UCSD-AML1 (cell line): ENCODE measurements at regions not wholly inside any gene's neighbourhood (a gene's known extent, or its start where the extent isn't known, plus 50 kb on each side); places are given as distances from the start of the nearest gene placed in this dataset.
A peak's percentile ranks its signal among the peaks of the same experiment; 100 is the strongest.

Experiments used
- DNase-seq: peaks from one replicate; lab custom pipeline; 2025; ENCODE audit not compliant: unreplicated experiment; lab: John Stamatoyannopoulos, UW

DNA sequence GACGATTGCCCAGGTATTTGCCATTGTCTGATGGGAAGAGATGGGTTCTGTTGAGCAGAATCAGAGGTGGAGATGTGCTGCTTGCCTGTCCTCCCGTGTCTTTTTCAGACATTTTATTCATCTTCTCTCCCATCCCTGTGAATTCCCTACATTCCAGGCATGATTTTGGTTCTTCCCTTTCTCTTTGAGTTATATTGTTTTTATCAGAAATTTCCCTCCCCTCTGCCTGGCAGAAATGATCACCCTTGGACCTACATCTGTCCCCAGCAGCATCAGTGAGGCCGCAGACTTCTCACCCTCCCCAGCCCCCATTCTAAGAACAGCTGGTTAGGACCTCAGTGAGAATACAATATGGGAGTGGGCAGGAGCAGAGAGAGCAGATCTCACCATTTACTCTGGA lies 640.2 kb downstream of the CCDC171 start:
- DNase-seq, result no peak

DNA sequence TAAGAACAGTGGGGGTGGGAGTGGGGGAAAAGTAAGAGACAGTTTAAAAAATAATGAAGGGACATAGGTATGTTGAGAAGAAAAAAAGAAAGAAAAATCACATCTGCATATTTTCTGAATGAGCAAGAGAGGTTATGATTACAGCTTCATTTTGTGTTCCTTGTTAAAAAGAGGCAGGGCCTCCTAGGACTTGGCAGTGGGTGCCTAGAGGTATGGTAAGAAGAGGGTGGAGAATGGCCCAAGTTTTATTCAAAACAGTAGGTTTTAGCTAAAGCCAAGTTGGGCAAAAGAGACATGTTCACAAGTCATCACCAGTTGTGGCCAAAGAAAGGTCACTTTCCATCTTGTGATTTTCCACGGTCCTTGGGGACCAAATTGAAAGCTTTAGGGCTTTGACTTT lies 643.4 kb downstream of the CCDC171 start:
- no peak for DNase-seq

DNA sequence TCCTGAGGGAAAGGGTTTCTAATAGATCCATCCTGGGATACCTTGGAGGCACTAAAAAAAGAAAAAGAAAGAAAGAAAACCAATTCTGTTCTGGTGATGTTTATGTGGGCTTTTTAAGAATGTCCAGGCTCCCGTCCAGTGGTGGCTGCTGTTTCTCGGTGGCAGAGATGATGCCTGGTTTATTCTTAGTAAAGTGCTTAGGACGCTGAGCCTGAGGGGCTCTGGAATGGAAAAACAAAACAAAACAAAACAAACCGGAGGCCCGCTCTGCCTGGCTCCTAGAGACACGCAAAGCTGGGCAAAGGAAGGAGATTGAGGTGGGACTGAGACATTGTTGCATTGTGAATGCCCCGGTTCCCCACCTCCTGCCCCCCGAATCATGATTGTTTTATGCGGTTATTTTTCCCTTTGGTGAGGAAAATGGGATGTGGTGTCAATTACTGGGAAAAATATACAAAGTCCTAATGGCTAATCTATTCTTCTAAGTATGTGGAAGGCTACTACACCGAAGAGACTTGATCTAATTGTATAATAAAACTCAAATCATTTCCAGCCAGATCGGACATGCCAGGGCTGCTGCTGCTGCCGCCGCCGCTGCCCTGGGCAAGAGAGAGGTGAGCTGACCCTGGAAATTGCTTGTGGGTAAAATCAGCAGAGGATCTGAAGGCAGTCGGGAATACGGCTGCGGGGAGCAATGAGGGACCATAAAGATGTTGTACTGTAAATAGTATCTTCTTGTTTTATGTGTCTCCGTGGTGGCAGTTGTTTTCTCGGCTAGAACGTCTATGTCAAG lies 644.9 kb downstream of the CCDC171 start:
- no peak for DNase-seq

- no peak for DNase-seq
Measured at GRCh38 chr9:16198996-16199395, 646.2 kb downstream of the CCDC171 start.

DNA sequence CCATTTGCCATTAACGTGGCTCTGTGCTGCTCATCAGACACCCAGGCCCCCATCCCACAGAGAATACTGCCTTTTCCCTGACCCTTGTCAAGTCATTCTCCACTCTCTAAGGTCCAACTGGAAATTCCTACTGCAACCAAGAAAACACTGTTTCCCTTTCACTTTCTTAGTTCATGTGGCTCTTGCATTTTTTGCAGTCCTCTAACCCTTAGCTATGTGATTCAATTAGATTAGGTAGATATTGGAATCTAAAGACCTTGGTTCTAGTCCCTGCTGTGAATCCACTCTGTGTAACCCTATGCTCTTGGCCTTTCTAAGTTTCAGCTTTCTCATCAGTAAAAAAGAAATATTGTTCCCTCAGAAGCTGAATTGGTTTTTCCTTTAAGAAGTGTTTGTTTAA lies 649.4 kb downstream of the CCDC171 start:
- DNase-seq, result no peak

DNA sequence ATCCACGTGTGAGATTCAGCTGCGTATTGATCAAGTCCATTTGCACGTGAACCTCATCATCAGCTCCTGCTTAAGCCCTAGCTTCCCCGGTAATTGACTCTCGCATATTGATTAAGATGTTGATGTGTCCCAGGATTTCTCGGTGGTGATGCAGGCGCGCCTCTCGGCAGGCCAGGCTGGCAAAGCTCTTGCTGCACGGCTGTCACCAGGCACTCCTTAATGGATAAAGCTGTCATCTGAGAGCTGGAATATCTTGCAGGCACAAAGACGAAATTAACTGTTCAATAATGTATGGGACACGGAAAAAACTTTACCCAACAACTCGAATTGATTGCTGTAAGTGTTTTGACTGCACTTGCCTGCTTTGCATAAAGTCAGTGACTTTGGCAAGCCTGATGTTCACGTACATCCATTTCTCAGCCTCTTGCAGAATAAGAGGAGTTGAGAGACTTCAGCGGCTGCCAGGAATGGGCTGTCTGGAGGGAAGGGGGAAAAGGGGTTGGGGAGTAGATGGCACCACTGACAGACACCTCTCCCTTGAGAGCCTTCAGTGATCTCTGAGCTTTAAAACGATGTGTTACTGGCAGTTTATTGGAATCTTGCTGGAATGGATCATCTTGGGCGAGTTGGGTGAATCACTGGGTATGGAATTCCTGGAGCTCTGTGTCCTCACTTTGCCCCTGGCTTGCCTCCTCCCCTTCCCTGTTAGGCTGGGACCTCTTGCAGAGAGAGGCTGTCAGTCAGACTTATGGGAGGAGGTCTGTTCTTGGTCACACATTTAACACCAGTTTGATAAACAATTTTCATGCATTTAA lies 650.3 kb downstream of the CCDC171 start:
- DNase-seq, result no peak

DNA sequence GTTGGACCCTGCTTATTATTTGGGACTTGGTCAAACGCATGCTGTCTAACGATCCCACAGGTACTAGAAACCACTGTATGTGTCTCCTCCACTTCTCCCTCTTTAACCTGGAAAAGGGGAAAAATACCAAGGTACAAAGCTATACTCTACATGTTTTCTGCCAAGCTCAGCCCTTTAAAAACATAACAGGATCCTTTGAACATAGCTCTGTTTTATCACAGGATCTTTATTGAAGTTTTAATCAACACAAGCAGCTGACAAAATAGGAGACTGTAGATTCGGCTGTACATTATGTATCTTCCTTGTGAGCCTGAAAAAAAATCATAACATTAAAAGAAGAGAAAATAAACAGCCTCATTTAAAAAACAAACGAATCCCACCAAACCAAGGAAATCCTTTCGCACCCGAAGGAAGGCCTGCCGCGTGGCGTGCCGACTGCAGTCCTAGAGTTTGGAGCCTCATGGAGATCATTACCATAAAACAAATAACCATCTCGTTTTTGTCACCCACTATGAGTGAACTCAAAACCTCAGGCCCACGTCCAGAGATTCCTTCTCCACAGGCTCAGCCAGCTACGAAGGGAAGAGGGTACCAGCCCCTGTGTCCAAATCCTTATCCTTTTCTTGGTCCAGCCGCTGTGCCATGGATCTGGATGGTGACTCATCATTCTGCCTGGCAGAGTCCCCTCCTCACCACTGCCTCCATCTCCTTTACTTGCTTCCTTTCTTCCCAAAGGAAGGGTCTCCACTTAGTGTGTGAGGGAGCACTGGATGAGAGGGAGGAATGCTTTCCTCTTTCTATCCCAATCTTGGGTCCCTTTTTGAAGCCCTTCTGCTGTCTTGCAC lies 651.1 kb downstream of the CCDC171 start:
- no peak for DNase-seq

GRCh38 chr9:16205455-16205854 lies 652.6 kb downstream of the CCDC171 start:
- DNase-seq, result no peak

- DNase-seq, result no peak
Measured at GRCh38 chr9:16206518-16206917, 653.7 kb downstream of the CCDC171 start.

DNA sequence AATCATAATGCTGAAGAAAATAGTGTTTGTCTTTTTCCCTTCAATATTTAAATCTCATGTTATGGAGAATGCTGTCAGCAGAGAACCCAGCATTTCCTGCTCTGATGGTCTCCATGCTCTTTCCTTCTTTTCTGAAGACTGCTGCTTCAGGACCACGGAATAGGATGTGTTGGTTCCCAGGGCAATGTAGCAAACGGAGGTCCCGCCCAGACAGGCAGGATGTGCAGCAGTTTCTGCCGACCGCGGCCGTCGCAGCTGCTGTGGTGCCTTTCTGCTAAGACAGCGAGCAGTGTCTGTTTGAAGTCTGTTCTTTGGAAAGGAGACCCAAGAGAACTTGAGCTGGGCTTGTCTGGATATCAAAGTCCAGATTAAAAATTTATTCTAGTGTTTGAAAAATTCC lies 654.3 kb downstream of the CCDC171 start:
- peak; percentile 67 for DNase-seq

DNA sequence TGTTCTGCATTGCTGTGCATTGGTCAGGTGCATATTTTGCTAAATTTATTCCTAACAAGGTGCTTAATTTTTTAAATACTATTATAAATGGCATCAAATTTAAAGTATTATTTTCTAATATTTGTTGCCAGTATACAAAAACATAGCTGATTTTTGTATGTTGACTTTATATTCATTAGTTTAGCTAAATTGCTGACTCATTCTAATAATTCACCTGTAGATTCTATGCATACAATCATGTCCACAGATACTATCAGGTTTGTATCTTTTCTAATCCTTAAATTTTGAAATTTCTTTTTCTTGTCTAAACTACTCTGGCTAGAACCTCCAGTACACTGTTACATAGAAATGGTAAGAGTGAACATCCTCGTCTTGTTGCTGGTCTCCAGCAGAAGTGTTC lies 657.6 kb downstream of the CCDC171 start:
- no peak for DNase-seq

GRCh38 chr9:16211946-16212345 lies 658.5 kb downstream of the BNC2 start:
- no peak for DNase-seq

DNA sequence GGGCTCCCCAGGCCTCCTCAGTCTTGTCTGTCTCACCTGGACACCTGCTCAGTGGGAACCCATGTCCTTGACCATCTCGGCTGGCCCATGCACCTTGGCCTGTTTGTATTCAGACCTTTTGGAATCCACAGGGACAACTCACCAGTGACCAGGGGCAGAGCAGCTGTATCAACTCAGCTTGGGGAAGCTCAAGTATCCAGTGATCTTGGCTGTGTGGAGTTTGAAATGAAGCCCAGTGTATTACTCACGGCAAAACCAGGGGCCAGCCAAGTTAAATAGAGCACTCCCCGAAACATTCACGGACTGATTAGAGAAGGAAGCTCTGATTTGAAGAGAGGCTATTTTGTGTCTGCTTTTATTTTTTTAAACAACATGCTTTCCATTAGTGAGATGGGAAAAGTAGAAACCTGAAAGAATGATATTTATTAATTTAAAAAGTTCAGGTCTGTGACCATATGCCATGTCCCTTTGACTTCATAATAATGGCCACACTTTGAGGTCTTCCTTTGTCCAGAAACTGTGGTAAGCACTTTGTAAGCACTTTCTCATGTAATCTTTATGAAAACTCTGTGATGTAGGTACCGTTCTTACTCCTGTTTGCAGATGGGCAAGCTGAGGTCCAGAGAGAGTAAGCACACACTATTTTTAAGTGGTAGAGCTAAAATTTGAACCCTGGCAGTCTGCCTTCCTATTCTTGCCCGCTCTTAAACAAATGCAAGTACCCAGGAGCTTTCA lies 656.5 kb downstream of the BNC2 start:
- DNase-seq, result no peak

DNA sequence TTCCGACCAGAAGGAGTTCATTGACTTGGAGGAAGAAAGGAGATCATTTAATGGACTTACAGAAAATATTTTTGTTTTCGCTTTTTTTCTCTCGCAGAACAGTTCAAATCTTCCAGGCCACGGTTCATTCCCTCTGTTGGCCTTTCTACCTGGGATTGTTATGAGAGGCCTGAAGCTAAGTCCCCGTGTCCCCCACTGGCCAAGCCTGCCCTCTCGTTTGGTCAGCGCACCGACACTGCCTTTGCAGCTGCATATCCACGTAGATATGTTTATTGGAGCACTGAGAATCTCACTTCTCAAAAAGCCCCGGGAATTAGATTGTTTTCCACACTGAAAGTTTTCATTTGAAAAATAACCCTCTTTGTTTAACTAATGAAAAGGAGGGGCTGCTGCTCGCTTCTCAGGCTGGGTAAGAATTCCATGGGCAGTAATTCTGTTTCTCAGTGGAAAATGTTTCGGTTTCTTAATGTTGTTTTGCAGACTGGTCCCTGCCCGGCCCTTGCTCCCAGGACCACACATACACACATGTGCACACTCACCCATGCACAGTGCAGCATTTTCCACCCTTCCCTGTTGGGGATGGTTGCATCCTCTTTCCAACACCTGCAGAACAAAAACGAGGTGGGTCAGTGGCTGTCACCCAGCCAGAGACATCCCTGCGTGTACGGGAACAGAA lies 655.7 kb downstream of the BNC2 start:
- DNase-seq, result no peak

DNA sequence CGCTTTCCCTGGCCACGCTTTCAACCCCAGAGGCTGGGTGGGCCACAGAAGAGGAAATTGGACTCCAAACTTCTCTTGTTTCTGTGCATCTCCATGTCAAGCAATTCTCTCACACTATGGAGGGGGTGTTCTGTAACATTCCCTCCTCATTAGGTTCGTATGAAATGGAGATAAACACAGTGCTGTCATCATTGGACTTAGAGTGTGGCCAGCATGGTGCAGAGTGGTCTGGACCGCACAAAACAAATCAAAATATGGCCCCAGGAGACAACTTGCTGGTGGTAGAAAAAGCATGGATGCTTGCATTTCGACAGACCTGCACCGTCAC lies 655.2 kb downstream of the BNC2 start:
- no peak for DNase-seq

DNA sequence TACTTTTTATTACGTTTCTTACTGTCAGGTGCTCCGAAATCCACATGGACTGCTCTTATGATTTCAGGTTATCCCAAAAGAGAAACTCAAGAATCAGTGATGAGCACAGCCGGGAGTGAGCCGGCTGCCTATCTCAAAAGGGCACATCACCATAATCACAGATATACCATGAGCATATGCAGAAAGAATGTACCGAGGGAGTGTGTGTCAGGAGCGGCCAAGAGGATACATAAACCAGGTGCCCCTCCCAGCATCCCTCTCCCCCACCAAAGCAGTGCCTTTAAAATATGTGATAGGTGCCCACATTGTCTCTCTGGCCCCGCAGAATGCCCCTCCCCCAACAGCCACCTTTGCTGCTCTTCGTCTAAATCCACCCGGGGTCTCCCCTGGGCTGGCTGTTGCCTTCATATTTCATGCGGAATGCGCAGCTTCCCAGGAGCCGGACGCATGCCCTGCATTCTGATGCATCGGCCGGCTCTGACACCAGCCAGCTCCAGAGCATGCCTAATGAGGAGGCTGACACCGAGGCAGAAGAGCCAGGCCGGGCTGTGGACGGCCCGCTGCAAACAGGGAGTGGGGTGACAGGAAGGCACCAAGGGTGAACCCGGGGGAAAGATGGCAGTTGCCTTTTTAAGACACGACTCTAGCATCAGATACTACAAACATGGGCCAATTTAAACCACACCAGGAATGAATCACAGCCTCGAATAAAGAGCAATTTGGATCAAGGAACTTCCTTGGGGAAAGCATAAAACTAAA lies 652.3 kb downstream of the BNC2 start:
- DNase-seq, result no peak

GRCh38 chr9:16221366-16221765 lies 649.1 kb downstream of the BNC2 start:
- no peak for DNase-seq

- DNase-seq, result no peak
Measured at GRCh38 chr9:16221822-16222547, 648.5 kb downstream of the BNC2 start.
